ENCODE measurements at regions not wholly inside any gene's neighbourhood (a gene's known extent, or its start where the extent isn't known, plus 50 kb on each side); places are given as distances from the start of the nearest gene placed in this dataset.

DNA sequence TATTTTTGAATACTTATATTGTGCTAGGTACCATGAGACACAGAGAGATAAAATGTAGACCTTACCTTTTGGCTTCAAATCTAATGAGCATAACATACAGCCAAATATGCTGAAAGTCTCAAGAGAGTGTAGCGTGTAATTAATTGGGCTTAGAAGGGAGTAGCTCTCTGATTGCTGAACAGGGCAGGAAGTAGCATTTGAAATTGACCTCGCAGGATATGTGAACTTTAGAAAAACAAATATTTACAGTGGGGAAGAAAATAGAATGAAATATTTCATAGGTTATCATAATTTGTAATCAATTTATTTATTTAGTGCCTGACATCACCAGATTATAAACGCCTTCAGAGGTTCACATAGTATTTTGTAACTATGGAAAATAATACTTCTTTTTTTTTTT is 327.1 kb downstream of the RFC3 start:
- intact Hi-C loops (cut with DNase I; ENCODE audit: low total_unique reads) = no loop called here
- no peaks in the 10 kb centered on the region for H3K4me1 ChIP-seq
- H3K27me3 ChIP-seq (replicated peaks in 1 of 7) = no peaks in the 10 kb centered on the region
- no peak for DNase-seq
- no peak overlapping the region for H3K4me3 ChIP-seq
- H3K36me3 ChIP-seq = no peaks in the 10 kb centered on the region
- WGBS, 5 donors = 50 to 76% (median 59%) methylated on average over 3 of the region's 3 CpGs
- TF ChIP-seq POLR2A (IDR thresholded peaks at IDR 0.05) = no peak
- no peak for TF ChIP-seq POLR2AphosphoS5 (IDR thresholded peaks at IDR 0.05)
- TF ChIP-seq, protein P1, sequence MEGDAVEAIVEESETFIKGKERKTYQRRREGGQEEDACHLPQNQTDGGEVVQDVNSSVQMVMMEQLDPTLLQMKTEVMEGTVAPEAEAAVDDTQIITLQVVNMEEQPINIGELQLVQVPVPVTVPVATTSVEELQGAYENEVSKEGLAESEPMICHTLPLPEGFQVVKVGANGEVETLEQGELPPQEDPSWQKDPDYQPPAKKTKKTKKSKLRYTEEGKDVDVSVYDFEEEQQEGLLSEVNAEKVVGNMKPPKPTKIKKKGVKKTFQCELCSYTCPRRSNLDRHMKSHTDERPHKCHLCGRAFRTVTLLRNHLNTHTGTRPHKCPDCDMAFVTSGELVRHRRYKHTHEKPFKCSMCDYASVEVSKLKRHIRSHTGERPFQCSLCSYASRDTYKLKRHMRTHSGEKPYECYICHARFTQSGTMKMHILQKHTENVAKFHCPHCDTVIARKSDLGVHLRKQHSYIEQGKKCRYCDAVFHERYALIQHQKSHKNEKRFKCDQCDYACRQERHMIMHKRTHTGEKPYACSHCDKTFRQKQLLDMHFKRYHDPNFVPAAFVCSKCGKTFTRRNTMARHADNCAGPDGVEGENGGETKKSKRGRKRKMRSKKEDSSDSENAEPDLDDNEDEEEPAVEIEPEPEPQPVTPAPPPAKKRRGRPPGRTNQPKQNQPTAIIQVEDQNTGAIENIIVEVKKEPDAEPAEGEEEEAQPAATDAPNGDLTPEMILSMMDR (IDR thresholded peaks at IDR 0.05 in 8 of 11, conservative IDR thresholded peaks at IDR 0.05 in 3 of 11) = no peak
- H3K9me3 ChIP-seq = no peaks in the 10 kb centered on the region
- no peak overlapping the region for H3K27ac ChIP-seq

DNA sequence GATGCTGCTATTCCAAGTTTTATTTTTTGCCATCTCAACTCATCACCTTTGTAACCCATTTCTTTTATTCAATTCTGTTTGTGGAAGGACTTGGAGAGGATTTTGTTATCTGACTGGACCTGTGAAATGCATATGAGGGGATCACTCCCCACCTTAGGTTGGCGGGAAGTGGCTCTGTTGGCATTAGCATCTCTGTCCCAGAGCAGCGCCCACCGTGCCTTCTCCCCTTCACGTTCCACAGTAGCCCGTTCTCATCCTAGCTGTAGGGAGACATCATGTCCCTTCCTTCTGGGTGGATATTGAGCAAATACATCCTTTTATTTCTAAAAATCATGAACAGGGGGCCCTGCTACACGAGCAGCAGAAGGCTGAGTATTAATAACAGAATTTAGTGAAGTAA is 330.4 kb downstream of the RFC3 start:
- Histone ChIP-seq H3K27ac (no peak overlapping the region), H3K4me1 (no peaks in the 10 kb centered on the region), H3K4me3 (no peak overlapping the region), H3K9me3 (no peaks in the 10 kb centered on the region), H3K36me3 (no peaks in the 10 kb centered on the region), H3K27me3 (replicated peaks in 1 of 7) (no peaks in the 10 kb centered on the region)
- TF ChIP-seq POLR2AphosphoS5 (IDR thresholded peaks at IDR 0.05) (no peak), POLR2A (IDR thresholded peaks at IDR 0.05) (no peak)
- TF ChIP-seq, protein P1 (IDR thresholded peaks at IDR 0.05 in 8 of 11, conservative IDR thresholded peaks at IDR 0.05 in 3 of 11) = no peak
- DNase-seq = no peak
- WGBS, 5 donors = 88 to 93% (median 91%) methylated on average over 6 of the region's 6 CpGs
- intact Hi-C loops (cut with DNase I; ENCODE audit: low total_unique reads) = no loop called here

DNA sequence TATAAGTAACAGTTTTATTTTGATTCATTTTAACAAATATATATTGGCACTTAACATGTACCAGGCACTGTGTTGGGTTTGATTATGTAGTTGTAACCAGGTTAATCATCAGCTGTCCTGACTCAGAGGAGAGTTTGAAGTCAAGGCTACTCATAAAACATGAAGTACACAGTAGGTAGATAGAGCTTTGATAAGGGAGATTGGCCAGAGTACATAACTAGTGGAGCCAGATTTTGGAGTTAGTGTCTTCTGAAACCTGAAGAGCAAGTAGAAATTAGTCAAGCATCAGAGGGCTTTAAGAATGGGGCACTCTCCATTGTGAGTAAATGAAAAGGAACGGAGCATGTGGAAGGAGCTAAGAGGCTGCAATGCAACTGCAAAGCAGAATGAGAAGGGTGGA is 333.9 kb downstream of the RFC3 start:
- Histone ChIP-seq H3K27me3 (replicated peaks in 1 of 7) (no peaks in the 10 kb centered on the region), H3K36me3 (no peaks in the 10 kb centered on the region), H3K4me3 (no peak overlapping the region), H3K27ac (no peak overlapping the region), H3K9me3 (no peaks in the 10 kb centered on the region), H3K4me1 (peaks cover 0 to 4% (median 0%) of the 10 kb centered on the region in 6 donors)
- TF ChIP-seq, protein P1 (IDR thresholded peaks at IDR 0.05 in 8 of 11, conservative IDR thresholded peaks at IDR 0.05 in 3 of 11) = no peak
- TF ChIP-seq POLR2AphosphoS5 (IDR thresholded peaks at IDR 0.05) (no peak), POLR2A (IDR thresholded peaks at IDR 0.05) (no peak)
- intact Hi-C loops (cut with DNase I; ENCODE audit: low total_unique reads) = no loop called here
- no peak for DNase-seq
- WGBS, 5 donors = 88 to 97% (median 94%) methylated on average over 1 of the region's 1 CpG

DNA sequence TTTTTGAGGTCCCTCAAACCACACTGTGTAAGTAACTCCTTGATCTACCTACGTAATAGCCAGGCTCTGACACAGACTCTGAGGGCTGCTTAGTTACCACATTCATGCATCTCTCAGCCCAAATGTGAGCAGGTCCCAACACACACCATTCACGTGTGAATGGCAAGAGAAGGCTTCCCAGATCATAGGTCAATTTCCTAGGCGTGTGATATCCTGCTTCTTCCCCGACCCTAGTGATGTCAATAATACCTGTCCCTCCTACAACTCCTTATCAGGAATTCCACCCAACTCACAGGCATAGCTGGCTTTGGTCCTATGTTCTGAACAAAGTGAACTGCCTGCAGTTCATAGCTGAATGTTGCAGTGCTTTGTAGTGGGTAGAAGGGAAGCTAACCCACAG is 334.5 kb downstream of the RFC3 start:
- Histone ChIP-seq H3K27ac (no peak overlapping the region), H3K4me1 (peaks cover 0 to 9% (median 0%) of the 10 kb centered on the region in 6 donors), H3K36me3 (no peaks in the 10 kb centered on the region), H3K4me3 (no peak overlapping the region), H3K27me3 (replicated peaks in 1 of 7) (peaks cover 0 to 5% (median 0%) of the 10 kb centered on the region in 7 donors), H3K9me3 (no peaks in the 10 kb centered on the region)
- intact Hi-C loops (cut with DNase I; ENCODE audit: low total_unique reads) = no loop called here
- DNase-seq = no peak
- TF ChIP-seq POLR2A (IDR thresholded peaks at IDR 0.05) (no peak), POLR2AphosphoS5 (IDR thresholded peaks at IDR 0.05) (no peak)
- TF ChIP-seq, protein P1 (IDR thresholded peaks at IDR 0.05 in 8 of 11, conservative IDR thresholded peaks at IDR 0.05 in 3 of 11) = no peak
- 75 to 91% (median 88%) methylated on average over 4 of the region's 4 CpGs for WGBS, 5 donors

Data from spleen (tissue), 11 donors.